Fibroblast of lung (primary cell): ENCODE measurements at regions not wholly inside any gene's neighbourhood (a gene's known extent, or its start where the extent isn't known, plus 50 kb on each side); places are given as distances from the start of the nearest gene placed in this dataset.

Experiments used
- EZH2 ChIP-seq: IDR thresholded peaks from 2 replicates; pipeline ENCODE4 v1.5.1; 2012; ENCODE audit warnings: low read length, control low read depth, mild to moderate bottlenecking; ENCODE audit errors: missing control alignments
- TF ChIP-seq, protein P1 (sequence below), 2 donors: IDR thresholded peaks in 1 of 2; conservative IDR thresholded peaks in 1 of 2; 1 replicate in 1 of 2; 2 replicates in 1 of 2; pipeline ENCODE4 v1.5.1; 2011 to 2012; ENCODE audit warnings: low read length in 2 of 2, control low read depth in 1 of 2, inconsistent platforms in 1 of 2, low read depth in 1 of 2, mild to moderate bottlenecking in 1 of 2

DNA sequence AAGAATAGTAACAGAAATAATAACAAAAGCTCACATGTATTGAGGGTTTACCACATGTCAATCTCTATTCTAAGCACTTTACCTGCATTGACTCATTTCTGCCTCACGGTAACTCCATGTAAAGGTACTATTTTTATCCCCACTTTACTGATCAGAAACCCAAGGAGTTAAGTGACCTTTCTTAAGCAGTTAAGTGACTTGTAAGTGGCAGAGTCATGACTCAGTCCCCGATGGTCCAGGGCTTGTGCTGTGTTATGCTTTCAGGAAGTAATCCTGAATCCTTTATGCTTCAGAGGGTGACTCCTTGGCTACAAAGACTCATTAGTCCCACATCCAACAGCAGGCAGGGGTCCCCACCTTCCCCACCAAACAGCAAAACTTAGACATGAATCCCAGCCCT is 66.5 kb downstream of the MRM1 start:
- TF ChIP-seq, protein P1, sequence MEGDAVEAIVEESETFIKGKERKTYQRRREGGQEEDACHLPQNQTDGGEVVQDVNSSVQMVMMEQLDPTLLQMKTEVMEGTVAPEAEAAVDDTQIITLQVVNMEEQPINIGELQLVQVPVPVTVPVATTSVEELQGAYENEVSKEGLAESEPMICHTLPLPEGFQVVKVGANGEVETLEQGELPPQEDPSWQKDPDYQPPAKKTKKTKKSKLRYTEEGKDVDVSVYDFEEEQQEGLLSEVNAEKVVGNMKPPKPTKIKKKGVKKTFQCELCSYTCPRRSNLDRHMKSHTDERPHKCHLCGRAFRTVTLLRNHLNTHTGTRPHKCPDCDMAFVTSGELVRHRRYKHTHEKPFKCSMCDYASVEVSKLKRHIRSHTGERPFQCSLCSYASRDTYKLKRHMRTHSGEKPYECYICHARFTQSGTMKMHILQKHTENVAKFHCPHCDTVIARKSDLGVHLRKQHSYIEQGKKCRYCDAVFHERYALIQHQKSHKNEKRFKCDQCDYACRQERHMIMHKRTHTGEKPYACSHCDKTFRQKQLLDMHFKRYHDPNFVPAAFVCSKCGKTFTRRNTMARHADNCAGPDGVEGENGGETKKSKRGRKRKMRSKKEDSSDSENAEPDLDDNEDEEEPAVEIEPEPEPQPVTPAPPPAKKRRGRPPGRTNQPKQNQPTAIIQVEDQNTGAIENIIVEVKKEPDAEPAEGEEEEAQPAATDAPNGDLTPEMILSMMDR (conservative IDR thresholded peaks at IDR 0.05 in 1 of 2, IDR thresholded peaks at IDR 0.05 in 1 of 2; ENCODE audit: low read depth in 1 of 2, low read length in 2 of 2): no peak
- TF ChIP-seq EZH2: no peak
